GM21367 (cell line): ENCODE measurements at regions not wholly inside any gene's neighbourhood (a gene's known extent, or its start where the extent isn't known, plus 50 kb on each side); places are given as distances from the start of the nearest gene placed in this dataset.
A peak's percentile ranks its signal among the peaks of the same experiment; 100 is the strongest.
"Not testable (repeated sequence)": the region's sequence is repeated elsewhere in the genome, so short reads cannot be mapped to it uniquely, and the experiment has no call there.

Experiments
- ATAC-seq: cut with Tn5 transposase; IDR thresholded peaks from one replicate; pipeline ENCODE4 v1.9.1; 2021; ENCODE audit not compliant: unreplicated experiment

DNA sequence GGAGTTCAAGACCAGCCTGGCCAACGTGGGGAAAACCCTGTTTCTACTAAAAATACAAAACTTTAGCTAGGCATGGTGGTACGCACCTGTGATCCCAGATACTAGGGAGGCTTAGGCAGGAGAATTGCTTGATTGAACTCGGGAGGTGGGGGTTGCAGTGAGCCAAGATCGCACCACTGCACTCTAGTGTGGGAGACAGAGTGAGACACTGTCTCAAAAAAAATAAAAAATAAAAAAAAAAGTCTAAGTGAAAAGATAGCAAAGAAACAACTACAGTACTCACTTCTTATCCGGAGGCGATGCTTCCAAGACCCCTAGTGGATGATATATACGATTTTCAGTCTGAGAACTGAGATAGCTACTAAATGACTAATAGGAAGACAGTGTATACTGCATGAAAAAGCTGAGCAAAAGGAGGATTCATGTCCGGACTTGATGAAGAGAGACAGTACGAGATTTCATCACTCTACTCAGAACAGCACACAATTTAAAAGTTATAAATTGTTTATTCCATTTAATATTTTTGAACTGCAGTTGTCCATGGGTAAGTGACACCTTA, 138.7 kb upstream of the GOLGA6L6 start:
- not testable (repeated sequence) for ATAC-seq

DNA sequence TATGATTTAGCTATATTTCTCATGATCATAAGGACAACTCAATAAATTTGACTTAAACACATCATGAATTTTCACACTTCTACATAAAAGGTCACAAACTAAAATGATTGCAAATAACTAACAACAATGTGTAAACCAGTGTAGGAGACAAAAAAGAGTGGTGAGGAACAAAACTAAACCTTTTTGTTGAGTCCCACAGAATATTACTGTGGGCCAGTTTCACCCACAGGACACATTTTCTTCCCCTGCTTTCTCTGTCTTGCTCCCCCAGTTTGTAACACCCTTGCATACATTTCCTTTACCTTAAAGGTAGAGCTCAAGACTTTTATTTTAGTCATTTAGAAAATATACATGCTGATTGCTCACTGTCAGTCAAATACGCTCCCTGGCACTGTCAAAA, 130.9 kb upstream of the GOLGA6L6 start:
- no peak for ATAC-seq

DNA sequence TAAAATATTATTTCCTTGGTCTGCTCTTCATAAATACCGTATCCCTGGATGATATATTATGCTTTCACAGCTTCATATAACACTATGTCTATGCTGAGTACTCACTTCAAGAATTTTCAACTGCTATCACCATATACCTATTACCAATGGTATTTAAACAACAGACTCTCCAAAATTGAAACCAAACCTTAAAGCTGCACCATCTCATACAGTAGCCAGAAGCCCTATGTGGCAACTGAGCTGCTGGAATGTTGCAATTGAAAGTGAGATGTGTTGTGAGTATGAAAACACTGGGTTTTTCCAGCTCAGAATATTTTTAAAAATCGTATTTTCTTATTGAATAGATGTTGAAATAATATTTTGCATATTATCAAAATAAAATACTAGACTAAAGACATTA, 130.1 kb upstream of the GOLGA6L6 start:
- no peak for ATAC-seq

DNA sequence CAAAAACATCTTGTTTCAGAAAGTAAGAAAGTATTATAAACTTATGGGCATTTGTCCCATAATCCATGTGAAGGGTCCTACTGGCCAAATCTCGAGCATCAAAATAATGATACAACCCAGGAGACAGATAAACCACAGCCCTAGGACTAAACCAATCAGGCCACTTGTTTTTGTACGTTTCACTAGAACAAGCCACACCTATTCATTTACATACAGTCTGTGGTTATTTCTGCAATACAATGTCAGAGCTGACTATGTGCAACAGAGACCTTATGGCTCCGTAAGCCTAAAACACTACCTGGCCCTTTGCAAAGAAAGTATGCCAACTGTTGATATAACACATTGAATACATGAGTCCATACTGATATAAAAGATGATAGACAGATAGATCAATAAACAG, 124.8 kb upstream of the GOLGA6L6 start:
- ATAC-seq = not testable (repeated sequence)

DNA sequence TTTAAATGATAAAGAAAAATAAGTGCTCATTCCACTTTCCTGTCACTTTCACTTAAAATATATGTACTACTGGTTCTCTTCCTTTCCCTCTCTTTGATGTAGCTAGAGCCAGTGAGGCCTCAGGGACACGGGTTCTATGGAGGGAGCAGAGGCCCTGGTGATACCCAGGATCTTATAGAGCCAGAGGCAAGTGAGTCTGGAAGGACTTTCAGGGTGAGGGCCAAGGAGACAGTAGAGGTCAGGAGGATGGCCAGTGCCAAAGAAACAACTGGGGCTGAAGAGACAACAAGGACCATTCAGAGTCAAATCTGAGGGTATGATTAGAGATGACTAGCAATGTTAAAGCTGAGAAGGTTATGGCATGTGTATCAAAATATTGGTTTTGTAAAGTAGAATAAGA, 124.1 kb upstream of the GOLGA6L6 start:
- no peak for ATAC-seq

DNA sequence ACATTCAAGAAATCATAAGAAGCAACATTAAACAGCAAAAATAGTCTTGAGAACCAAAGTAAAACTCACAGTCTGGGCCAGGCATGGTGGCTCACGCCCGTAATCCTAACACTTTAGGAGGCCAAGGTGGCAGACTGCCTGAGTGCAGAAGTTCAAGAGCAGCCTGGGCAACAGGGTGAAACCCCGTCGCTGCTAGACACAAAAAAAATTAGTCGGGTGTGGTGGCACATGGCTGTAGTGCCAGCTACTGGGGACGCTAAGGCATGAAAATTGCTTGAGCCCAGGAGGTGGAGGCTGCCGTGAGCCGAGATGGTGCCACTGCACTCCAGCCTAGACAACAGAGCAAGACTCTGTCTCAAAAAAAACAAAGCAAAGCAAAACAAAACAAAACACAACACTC, 117.7 kb upstream of the GOLGA6L6 start:
- no peak for ATAC-seq

DNA sequence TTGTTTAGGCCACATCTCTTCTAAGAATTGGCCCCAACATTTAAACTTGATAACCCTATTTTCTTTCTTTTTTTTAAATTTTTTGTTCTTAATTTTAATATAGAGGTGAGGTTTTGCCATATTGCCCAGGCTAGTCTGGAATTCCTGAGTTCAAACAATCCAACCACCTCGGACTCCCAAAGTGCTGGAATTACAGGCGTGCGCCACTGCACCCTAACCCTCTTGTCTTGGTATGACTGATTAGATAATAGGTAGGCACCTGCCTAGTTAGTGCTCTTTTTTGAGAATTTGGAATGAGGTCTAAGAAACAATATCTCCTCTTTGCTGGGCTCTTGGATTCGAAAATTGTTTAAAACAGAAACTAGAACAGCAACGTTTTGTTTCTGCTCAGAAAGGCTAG, 116.4 kb upstream of the GOLGA6L6 start:
- ATAC-seq = no peak

DNA sequence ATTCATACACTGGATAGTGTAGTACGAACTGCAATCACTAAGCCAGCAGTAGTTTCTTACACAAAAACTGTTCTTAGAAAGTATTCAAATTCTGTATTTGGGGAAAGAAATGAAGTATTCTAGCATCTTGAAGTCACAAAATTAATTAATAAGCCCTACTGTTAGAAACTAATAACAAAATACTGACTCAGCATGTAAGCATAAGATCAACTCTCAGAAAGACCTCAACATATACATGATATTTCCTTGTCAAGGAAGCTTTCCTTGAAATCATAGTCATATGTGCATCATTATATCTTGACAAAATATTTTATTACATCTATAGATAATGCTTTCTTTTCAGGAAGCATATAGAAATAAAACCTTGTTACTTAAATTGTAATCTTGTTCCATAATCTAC, 115.5 kb upstream of the GOLGA6L6 start:
- no peak for ATAC-seq

DNA sequence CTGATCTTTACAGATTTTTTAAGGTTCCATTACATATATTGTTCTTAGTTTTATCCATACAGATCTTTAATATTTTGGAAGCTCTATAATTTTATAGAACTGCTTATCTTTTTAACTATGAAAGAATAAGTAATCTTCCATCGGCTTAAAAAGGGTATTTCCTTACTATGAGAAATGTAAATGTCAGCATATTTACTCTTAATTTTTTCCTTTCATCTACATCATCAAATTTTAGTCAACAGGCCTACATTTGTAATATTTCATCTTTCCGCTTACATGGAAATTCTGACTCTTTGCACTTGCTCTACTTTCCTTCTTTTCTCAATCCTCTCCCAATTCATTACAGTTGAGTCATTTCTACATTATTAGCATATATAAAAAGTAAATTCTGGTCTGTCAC, 111.3 kb upstream of the GOLGA6L6 start:
- no peak for ATAC-seq

DNA sequence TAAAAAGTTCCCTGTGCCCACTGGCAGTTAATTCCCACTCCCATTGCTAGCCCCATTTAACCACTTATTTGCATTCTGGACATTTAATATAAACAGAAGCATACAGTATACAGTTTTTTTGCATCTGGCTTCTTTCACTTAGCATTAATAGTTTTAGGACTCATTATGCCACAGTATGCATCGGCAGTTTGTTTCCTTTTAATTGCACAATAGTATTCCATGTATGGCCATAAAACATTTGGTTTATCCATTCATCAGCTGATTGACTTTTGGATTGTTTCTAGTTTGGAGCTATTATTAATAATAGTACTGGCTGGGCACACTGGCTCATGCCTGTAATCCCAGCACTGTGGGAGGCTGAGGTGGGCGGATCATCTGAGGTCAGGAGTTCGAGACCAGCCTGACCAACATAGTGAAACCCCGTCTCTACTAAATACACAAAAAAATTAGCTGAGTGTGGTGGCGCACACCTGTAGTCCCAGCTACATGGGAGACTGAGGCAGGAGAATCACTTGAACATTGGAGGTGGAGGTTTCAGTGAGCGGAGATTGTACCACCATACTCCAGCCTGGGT, 106.9 kb upstream of the GOLGA6L6 start:
- not testable (repeated sequence) for ATAC-seq

DNA sequence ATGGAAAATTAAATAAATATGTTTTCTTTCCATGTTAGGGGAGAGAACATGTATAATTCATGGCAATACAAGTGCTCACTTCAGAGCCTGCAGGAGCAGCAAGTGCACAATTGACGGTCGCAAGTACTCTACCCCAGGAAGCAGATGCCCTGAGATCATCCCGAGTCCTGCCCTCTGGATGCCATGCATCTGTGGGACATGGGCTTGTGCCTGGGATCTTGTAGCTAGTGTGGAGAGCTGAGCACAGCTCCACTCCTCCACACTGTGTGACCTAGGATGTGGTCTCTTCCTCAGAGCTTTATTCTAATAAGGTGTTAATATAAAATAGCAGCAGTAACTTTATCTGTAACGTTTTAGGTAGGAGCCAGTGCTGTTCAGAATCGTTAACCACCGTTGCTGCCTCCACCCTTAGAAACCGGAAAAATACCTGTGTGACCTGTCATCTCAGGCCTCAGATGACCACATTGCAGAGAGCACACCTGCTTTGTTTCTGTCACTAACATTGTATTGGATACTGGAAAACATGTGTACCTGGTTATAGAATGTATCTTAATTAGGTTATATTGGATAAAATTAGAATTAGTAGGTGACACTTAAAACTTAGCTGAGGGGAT, 105.0 kb upstream of the GOLGA6L6 start:
- no peak for ATAC-seq

DNA sequence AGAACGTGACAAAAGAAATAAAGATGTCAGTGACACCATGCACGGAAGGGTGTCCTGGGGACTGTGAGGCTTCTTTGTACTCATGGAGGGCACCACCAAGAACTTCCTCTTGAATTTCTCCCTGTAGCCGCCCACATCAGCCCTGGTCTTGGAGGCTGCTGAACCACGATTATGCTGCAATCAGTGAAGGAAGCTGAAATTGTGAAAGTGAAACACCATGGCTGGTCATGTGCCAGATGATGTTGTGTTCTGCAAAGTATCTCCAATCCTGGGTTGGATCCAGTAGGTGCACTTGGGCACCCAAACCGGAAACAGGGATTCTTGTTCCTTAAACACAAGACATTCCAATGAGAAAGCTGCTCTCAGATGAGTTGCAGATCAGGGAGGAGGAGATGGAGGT, 104.4 kb upstream of the GOLGA6L6 start:
- ATAC-seq = no peak

DNA sequence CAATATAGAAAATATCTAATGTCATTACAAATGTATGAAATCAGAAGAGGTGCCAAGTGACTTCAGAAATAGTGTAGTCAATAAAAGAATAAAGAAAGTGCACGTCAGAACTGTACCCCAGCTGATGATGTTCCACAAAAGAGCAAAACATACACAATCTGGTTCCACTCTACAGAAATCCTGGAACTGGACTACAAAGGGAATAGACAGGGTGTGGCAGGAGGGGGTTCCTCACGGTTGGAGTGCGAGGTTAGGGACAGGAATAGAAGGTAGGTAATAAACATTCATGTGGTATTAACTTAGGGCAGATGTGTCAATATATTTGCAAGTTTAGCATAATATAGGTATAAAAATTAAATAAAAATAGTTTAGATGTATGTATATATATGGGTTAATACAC, 103.3 kb upstream of the GOLGA6L6 start:
- ATAC-seq = no peak

DNA sequence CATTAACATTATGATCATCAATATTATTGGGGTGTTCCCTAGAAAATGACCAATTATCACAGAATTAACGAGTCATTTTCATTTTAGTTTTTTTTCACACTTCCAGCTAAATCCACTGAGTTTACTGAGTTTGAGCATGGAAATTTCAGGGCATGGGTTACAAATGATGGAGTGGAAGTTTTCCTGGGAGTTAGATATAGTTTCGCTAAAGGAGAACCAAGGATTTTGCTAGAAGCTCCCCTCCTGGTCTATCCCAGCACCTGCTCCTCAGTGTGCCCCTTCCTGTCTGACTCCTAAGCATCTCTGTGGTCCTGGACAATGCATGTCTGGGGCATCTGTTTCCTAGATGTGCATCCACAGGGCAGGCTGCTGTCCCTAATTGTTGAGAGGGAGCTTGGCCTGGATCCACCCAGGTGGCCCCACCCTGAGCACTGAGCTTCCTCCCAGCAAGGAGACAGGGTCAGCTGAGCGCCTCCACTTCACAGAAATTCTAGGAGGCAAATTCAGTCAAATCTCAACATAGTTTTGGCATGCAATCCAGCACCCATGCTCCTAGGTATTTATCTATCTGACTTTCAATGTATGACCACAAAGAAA, 102.3 kb upstream of the GOLGA6L6 start:
- no peak for ATAC-seq

DNA sequence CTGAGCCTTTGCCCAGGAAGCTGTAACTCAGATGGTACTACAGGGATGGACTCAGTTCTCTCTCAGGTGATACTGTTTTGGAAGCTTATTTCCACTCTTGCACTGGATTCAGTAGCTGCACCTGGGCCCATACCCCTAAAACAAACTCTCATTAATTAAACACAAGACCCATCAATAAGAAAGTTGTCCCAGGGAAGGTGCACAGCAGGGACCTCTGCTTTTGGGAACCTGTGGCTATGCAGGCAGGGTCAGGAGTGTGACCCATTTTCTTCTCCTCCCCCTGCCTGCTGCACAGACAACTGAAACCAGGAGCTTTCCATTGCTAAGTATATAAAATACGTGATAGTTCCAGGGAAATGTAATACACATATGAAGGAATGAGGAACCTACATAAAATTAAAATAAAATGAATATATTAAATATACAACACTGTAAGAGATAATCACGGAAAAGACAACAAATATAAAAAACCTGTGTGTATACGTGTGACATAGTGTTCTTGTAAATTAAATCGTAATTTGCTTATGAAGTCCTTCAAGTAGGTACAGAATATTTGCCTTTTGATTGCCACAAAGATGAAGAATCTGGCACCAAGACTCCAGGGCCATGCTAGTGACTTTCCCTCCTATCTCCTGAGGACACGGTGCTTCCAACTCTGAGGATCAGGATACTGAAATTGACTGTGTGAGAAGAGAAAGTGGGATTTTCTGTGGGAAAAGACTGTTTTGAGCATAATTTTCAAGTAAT, 101.6 kb upstream of the GOLGA6L6 start:
- ATAC-seq = no peak

DNA sequence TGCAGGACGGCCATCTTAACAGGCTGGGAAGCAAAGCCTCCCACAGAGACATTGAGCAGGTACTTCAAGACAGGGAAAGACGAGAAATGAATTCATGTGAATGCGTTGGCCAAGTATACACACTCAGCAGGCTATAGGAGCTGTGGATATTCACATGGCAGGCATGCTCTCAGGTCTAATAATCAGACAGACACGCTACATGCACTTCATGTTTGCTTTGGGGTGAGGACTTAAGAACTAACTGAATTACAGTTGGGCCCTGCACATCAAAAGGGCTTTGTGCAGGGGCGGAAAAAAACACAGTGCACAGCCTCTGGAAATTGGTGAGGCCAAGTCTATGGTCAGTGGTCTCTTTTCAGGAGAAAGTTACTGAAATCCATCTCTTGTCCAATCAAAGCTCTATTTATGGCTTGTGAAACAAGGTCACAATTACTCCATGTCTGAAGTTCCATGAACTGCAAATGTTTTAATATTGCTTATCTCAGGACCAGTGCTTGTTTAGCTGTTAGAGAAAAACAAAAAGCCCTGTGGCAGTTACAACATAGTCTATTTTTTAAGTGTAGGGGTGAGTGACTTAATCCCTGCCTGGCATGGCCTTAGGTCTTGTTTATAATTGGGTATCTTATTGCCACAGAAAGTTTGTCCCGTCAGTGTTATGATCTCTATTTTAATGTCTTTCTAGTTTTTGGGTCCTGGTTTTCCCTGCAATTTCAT, 100.6 kb upstream of the GOLGA6L6 start:
- ATAC-seq = no peak

DNA sequence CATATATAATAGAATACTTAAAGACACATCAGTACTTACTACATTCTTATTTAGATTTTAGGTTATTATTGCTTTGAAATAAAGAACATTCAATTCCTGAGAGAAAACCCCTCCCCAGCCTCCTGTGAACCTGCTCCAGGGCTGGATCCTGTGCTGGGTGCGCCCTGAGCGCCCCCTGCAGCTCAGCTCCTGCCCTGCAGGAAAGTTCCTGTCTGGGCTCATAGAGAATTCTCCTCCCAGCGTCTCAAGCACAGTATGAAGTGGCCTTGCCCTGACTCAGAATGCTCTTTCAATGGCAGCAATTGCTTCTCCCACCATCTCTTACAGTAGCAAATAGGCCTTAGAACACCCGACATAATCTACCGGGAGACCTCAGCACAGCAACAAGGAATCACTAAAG, 98.8 kb upstream of the GOLGA6L6 start:
- ATAC-seq = peak; percentile 68

DNA sequence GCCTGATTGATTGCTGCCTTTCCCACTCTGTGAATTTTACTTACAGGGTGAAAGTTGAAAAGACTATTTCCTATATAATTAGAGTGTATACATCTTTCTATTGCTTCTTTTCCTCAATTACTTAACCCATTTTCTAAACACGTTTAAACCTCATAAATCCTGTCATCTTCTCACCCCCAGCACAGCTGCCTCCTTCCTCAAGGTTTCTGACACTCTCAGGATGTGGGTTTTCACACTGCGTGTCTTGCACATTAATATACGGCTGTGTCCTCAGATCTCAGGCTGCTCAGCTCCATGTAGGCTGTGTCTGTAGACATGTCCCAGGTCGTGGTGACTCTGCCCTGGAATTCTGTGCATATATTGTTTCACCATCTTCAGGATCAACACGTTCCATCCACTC, 97.6 kb upstream of the GOLGA6L6 start:
- not testable (repeated sequence) for ATAC-seq

DNA sequence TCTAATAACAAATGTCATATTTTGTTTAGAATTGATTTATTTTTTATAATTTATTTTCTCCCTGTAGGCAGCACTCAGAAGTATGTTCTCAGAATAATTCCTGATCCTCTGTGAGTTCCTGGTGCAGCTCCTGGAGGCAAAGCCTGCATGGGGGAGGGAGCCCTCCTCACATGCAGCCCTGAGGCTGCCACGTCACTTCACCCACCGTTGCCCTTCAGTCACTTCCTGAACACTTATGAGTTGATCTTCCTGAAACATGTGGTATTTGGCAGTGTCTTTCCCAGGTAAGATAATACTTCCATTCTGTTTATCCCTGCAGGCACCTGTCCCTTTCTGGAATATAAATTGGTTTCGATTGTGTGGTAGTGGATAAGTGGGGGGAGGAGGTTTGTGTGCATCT, 95.9 kb upstream of the GOLGA6L6 start:
- ATAC-seq = not testable (repeated sequence)

DNA sequence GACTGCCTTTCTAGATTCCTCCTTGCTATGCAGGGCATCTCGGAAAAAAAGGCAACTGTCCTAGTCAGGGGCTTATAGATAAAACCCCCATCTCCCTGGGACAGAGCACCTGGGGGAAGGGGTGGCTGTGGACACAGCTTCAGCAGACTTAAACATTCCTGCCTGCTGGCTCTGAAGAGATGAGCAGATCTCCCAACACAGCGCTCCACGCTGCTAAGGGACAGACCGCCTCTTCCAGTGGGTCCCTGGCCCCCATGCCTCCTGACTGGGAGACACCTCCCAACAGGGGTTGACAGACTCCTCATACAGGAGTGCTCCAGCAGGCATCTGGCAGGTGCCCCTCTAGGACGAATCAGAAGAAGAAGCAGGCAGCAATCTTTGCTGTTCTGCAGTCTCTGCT, 87.9 kb upstream of the GOLGA6L6 start:
- ATAC-seq = not testable (repeated sequence)

DNA sequence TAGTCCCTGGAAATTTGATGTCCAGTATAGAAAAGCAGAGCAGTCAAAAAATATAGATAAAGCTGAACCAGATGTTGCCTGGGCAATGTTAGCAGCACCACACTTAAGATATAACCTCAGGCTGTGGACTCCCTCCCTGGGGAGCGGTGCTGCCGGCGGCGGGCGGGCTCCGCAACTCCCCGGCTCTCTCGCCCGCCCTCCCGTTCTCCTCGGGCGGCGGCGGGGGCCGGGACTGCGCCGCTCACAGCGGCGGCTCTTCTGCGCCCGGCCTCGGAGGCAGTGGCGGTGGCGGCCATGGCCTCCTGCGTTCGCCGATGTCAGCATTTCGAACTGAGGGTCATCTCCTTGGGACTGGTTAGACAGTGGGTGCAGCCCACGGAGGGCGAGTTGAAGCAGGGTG, 86.9 kb upstream of the GOLGA6L6 start:
- ATAC-seq = not testable (repeated sequence)
